GM21423 (cell line): ENCODE measurements at regions not wholly inside any gene's neighbourhood (a gene's known extent, or its start where the extent isn't known, plus 50 kb on each side); places are given as distances from the start of the nearest gene placed in this dataset.
"Not testable (repeated sequence)": the region's sequence is repeated elsewhere in the genome, so short reads cannot be mapped to it uniquely, and the experiment has no call there.

Experiments
- ATAC-seq: cut with Tn5 transposase; IDR thresholded peaks from one replicate; pipeline ENCODE4 v1.9.1; 2021; ENCODE audit warnings: mild to moderate bottlenecking, moderate library complexity; ENCODE audit not compliant: unreplicated experiment

- ATAC-seq: no peak
Measured at GRCh38 chr1:81304187-81304586, 496.5 kb upstream of the ADGRL2 start.

- no peak for ATAC-seq
Measured at GRCh38 chr1:81299892-81300291, 500.8 kb upstream of the ADGRL2 start.

GRCh38 chr1:81298266-81298665, 502.5 kb upstream of the ADGRL2 start:
- no peak for ATAC-seq

GRCh38 chr1:81296601-81297000, 504.1 kb upstream of the ADGRL2 start:
- no peak for ATAC-seq

GRCh38 chr1:81290326-81290725, 510.4 kb upstream of the ADGRL2 start:
- ATAC-seq: no peak

- ATAC-seq: no peak
Measured at GRCh38 chr1:81288689-81289088, 512.0 kb upstream of the ADGRL2 start.

GRCh38 chr1:81287411-81288080, 513.2 kb upstream of the ADGRL2 start:
- no peak for ATAC-seq

- no peak for ATAC-seq
Measured at GRCh38 chr1:81270051-81270450, 530.7 kb upstream of the ADGRL2 start.

GRCh38 chr1:81264976-81265375, 535.8 kb upstream of the ADGRL2 start:
- ATAC-seq: no peak

GRCh38 chr1:81259625-81260411, 540.9 kb upstream of the ADGRL2 start:
- no peak for ATAC-seq

GRCh38 chr1:81254560-81254959, 546.2 kb upstream of the ADGRL2 start:
- no peak for ATAC-seq

GRCh38 chr1:81254068-81254467, 546.7 kb upstream of the ADGRL2 start:
- ATAC-seq: no peak

GRCh38 chr1:81252471-81253151, 548.1 kb upstream of the ADGRL2 start:
- no peak for ATAC-seq

GRCh38 chr1:81250825-81251224, 549.9 kb upstream of the ADGRL2 start:
- not testable (repeated sequence) for ATAC-seq

- ATAC-seq: not testable (repeated sequence)
Measured at GRCh38 chr1:81245084-81245715, 555.5 kb upstream of the ADGRL2 start.

GRCh38 chr1:81244612-81245011, 556.1 kb upstream of the ADGRL2 start:
- ATAC-seq: not testable (repeated sequence)

- no peak for ATAC-seq
Measured at GRCh38 chr1:81242103-81242502, 558.6 kb upstream of the ADGRL2 start.

- ATAC-seq: no peak
Measured at GRCh38 chr1:81238129-81238528, 562.6 kb upstream of the ADGRL2 start.

- ATAC-seq: no peak
Measured at GRCh38 chr1:81237473-81238089, 563.2 kb upstream of the ADGRL2 start.

- no peak for ATAC-seq
Measured at GRCh38 chr1:81234237-81234636, 566.5 kb upstream of the ADGRL2 start.

- ATAC-seq: no peak
Measured at GRCh38 chr1:81233591-81233990, 567.1 kb upstream of the ADGRL2 start.
